Erythroblast (primary cell): ENCODE measurements at regions not wholly inside any gene's neighbourhood (a gene's known extent, or its start where the extent isn't known, plus 50 kb on each side); places are given as distances from the start of the nearest gene placed in this dataset.
"Not testable (repeated sequence)": the region's sequence is repeated elsewhere in the genome, so short reads cannot be mapped to it uniquely, and the experiment has no call there.

Source experiments
- GATA1 ChIP-seq: IDR thresholded peaks from 2 replicates; pipeline ENCODE4 v1.6.1; 2011; ENCODE audit warnings: low read depth, mild to moderate bottlenecking, control low read depth, low read length, moderate library complexity
- POLR2A ChIP-seq: IDR thresholded peaks from 2 replicates; pipeline ENCODE4 v1.6.1; 2011; ENCODE audit warnings: mild to moderate bottlenecking, low read length

DNA sequence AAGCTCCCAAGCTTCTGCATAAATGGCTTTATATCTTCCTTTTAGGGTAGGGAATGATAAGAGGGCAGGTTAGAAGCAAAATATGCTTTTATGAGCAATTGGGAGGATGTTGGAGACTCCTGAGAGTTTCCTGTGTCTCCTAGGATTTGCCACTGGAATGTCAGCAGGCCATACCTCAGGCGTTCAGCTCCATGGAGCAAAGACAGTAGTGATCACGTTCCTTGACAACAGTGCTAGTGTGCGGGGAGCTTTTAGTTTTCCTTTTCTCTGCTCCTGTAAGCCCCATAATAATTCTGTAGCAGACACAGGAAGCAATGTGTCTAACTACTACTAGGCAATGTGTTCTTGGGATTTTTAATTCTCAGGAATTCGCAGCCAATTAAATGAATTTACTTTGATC lies 113.6 kb downstream of the SRGAP2 start:
- TF ChIP-seq POLR2A, GATA1: not testable (repeated sequence)
